Right lung (tissue), 2 donors: ENCODE measurements at regions not wholly inside any gene's neighbourhood (a gene's known extent, or its start where the extent isn't known, plus 50 kb on each side); places are given as distances from the start of the nearest gene placed in this dataset.
"Not testable (repeated sequence)": the region's sequence is repeated elsewhere in the genome, so short reads cannot be mapped to it uniquely, and the experiment has no call there.

Source experiments
- DNase-seq, 2 donors: peaks; one replicate each; pipeline ENCODE4 v3.0.0-alpha.2; 2013

GRCh38 chrX:69431420-69431819 lies 72.7 kb upstream of the NALF2 start:
- DNase-seq = no peak

- no peak for DNase-seq
Measured at GRCh38 chrX:69430785-69431184, 73.3 kb upstream of the NALF2 start.

GRCh38 chrX:69429339-69430015 lies 74.6 kb upstream of the NALF2 start:
- no peak for DNase-seq

GRCh38 chrX:69428216-69428615 lies 75.9 kb upstream of the NALF2 start:
- no peak for DNase-seq

DNA sequence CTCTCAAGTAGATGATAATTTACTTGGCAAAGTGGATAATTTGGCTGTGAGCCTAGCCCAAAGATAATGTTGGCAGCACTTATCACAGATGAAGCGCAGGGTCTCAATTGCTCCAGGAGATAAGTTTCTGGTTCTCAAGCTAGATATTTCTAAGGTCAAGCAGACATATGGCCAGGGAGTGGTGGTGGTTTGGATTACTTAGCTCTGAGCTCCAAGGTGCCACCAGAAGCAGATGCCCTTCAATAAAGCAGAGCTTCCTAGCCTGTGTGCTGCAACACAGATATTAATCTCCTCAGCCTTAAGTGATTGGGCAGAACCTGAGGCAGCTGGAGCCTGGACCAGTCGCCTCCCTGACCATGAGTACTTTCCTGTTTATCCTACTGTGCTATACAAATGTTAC lies 79.2 kb upstream of the NALF2 start:
- DNase-seq = no peak

DNA sequence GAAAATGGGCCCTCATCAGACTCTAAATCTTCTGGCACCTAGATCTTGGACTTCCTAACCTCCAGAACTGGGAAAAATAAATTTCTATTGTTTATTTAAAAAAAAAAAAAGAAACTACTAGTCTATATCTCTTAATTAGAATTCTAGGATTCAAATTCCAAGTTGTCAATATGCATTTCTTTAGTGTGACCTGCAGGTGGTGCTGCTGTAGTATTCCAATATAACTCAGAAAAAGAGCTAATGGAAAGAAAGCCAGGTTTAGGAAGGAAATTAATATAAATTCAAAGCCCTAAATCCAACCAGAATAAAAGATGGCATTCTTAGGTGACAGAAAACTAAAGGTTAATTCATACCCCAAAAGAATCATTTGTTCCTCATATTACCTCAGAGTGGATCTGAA lies 80.0 kb upstream of the NALF2 start:
- no peak for DNase-seq

- not testable (repeated sequence) for DNase-seq
Measured at GRCh38 chrX:69422208-69422607, 81.9 kb upstream of the NALF2 start.

- no peak for DNase-seq
Measured at GRCh38 chrX:69415698-69416097, 88.4 kb upstream of the NALF2 start.

- DNase-seq = no peak
Measured at GRCh38 chrX:69412661-69413060, 91.5 kb upstream of the NALF2 start.

- no peak for DNase-seq
Measured at GRCh38 chrX:69398881-69399280, 105.2 kb upstream of the NALF2 start.

- DNase-seq = no peak
Measured at GRCh38 chrX:69396916-69397315, 107.2 kb upstream of the NALF2 start.

GRCh38 chrX:69395306-69395705 lies 108.8 kb upstream of the NALF2 start:
- DNase-seq = no peak

GRCh38 chrX:69389101-69389501 lies 115.0 kb upstream of the NALF2 start:
- DNase-seq = no peak

DNA sequence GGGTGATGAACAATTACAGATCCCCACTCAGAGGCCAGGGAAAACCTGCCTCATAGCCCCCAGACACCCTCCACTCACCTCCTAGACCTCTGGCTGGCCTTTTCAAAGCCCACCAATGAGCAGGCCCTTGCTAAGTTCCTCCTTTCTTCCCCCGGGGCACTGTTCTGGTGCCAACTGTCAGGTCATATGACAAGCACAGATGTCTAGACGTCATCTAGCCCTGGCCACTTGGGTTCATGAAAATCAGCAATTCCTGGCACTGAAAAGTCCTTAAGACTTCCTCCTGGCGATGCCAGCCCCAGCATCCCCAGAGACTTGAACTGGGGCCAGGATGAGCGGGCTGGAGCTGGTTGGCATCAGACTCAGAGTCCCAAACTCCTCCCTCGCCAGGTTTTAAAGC lies 115.6 kb upstream of the NALF2 start:
- DNase-seq = no peak

- DNase-seq = peak; percentile 38 to 64
Measured at GRCh38 chrX:69387567-69388487, 116.3 kb upstream of the NALF2 start.

DNA sequence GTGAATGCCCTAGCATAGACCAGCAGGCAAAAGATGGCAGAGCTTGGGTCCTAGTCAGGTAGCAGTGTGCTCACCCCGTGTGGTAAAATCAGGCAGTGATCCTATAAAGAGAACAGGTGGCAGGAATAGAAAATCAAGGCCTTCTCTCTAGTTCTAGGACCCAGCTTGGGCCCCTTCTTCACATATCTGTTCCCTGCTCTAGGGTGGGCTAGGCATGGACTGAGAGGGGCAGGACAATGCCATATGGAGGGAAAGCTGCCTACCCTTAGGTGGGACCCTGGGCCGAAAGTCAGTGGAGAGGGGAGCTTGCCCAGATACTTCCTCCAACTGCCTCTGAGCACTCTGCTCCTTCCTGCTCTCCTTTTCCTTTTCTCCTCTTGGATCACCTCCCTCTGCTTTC lies 117.4 kb upstream of the NALF2 start:
- no peak for DNase-seq

DNA sequence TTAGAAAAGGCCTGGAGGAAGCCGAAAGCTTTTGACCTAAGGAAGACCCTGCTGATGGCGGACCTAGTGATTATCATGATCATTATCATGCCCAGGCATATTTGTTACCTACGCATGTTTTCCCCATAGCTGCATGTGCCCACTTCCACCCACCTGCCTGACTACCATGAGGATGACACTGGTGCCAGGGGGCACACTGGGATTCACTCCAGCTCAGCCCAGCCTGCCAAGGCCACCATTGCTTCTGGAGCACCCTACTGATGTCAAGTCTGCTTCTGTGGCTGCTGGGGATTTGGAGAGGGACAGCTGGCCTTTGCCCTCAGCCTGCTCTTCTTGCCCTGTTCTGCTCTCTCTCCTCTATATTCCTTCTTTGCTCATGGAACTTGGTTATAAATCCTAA lies 124.7 kb upstream of the NALF2 start:
- no peak for DNase-seq

DNA sequence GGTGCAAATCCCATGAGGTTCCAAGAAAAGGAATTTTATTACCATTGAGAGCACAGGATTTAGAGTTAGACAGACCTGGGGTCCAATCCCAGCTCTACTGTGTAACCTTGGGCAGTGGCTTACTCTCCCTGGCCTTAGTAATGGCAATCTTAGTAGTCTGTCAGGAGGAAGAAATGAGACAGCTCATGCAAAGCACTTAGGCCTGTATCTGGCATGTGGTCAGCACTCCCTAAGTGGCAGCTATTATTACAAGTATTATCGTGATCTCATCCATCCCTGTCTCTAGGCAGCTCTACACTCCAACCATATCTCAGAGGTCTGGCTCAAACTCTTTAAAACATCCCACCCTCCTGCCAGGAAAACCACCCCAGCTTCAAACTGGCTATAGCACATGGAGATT lies 129.6 kb upstream of the NALF2 start:
- no peak for DNase-seq

DNA sequence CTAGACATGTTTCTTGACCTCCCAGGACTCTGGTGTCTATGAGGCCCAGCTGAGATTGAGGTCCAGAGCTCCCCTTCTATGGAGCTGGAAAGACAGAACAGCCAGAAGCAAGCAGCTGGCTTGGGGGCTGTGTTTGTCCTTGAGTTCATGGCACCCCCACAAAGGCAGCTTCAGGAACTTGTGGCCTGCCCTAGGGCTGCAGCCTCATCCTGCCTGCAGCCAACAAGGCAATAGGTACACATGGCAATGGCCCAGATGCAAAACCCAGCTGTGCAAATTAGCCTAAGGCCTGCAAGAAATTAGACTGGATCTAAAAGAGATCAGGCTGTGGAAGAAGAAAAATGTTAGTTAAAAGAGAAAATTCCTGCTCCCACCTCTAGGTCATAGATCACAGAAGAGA lies 131.7 kb upstream of the NALF2 start:
- DNase-seq = no peak

DNA sequence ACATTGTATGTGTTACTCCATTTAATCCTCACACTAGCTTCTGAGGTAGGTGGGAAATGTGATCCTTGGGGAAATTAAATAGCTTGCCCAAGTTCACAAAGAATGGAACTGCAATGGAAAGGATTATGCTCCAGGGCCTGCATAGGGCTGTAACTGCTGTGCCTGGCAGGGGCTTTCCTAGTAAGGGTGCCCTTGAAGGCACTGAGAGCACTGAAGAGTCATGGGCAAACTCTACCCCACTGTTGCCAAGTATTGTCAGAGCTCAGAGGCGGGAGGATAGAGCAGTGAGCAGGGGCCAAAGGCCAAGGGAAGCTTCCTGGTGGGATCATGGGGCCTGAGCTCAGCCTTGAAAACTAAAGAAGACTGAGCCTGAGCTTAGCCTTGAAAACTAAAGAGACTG lies 133.0 kb upstream of the NALF2 start:
- DNase-seq = no peak

DNA sequence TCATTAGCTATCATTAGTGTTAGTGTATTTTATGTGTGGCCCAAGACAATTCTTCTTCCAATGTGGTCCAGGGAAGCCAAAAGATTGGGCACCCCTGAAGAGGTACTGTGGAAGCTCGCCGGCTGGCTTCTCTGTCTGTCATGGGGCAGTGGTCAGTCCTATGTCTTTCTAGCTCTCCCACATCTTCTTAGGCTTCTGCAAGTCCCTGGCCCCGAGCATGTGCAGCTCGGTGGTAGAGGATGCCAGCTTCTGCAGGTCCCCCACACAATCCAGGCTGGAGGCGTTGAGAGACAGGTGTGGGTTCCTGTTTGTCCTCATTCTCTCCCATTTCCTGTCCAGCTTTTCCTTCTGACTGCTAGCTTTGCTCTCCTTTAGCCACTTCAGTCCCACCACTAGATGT lies 134.1 kb upstream of the NALF2 start:
- DNase-seq = no peak

DNA sequence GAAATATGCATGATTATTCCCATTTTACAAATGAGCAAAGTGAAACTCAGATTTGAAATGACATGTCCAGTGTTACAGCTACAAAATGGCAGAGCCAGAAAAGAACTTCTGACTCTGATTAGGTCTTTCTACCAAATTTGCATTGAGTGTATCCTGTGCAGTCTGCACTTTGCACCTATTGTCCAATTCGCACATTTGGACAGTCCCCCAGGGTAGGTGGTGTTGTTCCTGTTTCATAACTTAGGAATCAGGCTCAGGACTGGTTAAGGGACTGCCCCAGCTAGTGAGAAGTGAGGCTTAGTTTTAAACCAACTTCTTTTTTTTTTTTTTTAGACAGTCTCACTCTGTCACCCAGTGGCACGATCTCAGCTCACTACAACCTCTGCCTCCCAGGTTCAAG lies 137.9 kb upstream of the NALF2 start:
- no peak for DNase-seq

GRCh38 chrX:69365755-69366154 lies 138.4 kb upstream of the NALF2 start:
- DNase-seq = no peak
